Endometrium (tissue), 2 donors: ENCODE measurements at regions not wholly inside any gene's neighbourhood (a gene's known extent, or its start where the extent isn't known, plus 50 kb on each side); places are given as distances from the start of the nearest gene placed in this dataset.
"Not testable (repeated sequence)": the region's sequence is repeated elsewhere in the genome, so short reads cannot be mapped to it uniquely, and the experiment has no call there.

ENCODE experiments used
- FAIRE-seq: peaks from 2 replicates; lab custom pipeline; 2012; peaks lifted over from hg19 to GRCh38; lab: Jason Lieb, UNC
- donor health status: control.
- donor health status: control.

DNA sequence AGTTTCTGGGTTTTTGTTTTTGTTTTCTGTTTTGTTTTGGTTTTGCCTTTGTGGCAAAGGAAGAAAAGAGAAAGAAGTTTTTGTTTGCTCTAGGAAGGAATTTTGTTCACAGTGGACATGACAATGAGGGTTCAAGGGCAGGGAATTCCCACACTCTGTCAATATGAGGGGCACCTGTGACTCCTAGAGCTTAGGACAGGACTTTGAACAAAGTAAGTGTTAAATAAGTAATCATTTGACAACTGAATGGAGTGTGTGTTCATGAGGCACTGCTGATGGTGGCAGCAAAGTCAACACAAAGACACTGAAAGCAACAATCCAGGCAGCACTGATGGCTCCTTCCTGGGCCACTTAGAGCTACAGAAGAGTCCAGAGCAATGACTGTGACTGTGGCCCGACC lies 1381.1 kb upstream of the LRRTM3 start:
- no peak for FAIRE-seq

DNA sequence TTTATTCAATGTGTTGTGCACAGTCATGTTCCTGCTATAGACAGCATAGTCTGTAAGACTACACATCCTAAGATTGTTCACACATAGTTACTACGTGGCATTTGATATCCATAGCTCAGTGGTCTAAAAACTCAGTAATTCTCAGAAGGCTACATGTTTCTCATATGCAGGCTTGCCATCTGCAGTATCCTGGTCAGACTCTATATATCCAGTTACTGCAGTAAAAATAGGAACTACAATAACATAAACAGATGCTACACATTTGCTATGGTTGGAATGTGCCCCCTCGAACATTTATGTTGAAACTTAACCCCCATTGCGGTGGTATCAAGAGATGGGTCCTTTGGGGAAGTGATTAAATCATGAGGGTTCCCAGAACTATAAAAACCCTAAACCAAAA lies 1377.8 kb upstream of the LRRTM3 start:
- no peak for FAIRE-seq

DNA sequence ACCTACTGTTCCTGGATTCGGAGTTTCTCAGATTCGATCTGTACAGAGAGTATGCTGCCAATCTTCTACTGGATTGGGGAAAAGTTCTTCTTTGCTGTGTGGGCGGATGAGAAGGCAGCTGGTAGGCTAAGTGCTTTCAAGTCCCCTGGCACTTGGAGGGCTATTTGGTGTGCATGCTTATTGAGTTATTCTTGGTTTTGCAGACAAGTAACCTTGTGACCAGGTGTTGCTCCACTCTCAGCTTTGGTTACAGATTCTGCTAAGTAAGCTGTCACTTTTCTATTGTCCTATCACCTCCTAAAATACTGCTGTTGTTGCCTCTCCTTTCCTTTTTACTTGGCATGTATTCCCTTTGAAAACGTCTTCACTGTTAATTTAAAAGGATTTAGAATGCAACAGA lies 1375.1 kb upstream of the LRRTM3 start:
- FAIRE-seq = no peak

DNA sequence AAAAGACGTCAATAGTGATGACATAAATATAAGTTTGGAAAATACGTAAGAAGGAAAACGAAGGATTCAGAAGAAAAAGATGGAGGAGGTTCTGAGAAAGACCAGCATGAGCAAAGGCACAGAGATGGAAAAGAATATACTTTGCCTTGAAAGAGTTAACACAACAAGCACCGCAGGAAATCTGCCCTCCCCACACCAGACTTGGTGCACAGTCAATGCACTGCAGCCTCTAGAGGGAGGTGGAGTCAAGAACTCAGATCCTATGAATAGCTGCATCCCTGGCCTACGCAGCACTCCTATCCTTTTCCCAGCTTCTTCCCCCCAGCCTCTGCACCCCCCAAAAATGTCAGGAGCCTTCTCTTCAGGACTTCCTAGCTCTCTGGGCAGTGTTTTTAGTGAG lies 1370.6 kb upstream of the LRRTM3 start:
- no peak for FAIRE-seq

DNA sequence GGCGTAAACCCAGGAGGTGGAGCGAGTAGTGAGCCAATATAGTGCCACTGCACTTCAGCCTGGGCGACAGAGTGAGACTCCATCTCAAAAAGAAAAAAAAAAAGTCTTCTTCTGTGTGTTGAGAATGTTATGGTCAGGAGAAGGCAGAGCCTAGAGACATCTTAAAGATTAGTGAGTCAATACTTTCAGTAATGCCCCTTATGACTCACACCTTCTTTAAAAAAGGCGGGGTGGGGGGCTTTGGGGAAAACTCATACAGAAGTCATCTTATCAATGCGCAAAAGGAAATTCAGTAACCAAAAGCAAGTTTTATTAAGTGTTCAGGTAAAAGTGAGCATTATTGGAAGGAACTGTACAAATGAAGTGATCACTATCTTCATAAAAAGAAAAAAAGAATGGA lies 1369.8 kb upstream of the LRRTM3 start:
- no peak for FAIRE-seq

DNA sequence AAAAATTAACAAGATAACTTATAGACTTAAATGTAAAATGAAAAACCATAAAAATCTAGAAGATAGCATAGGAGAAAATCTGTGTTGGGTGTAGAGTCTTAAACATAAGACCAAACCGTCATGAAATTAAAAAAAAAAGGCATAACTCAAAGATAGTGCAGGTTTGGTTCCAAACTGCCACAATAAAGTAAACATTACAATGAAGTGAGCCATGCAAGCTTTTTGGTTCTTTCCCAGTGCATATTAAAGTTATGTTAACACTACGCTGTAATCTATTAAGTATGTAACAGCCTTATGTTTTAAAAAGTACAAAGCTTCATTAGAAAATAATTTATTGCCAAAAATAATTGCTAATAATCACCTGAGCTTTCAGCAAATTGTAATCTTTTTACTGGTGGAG lies 1366.5 kb upstream of the LRRTM3 start:
- no peak for FAIRE-seq

DNA sequence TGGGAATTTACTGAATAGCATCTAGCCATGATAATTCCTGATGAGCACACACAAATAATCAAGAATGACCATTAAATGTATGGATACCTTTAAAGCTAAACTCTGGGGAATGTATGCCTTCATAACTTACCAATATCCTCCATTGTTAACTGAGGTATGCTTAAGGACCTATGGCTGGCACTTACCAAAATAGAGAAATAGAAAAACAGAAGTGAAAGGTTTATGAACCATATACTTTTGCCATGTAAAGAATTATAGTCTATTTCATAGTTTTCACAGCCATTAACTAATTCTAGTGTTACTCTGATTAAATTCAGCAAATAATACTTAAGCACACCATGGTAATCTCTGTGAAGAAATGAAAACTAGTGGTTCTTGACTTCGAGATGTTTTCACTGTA lies 1360.6 kb upstream of the LRRTM3 start:
- FAIRE-seq = no peak

DNA sequence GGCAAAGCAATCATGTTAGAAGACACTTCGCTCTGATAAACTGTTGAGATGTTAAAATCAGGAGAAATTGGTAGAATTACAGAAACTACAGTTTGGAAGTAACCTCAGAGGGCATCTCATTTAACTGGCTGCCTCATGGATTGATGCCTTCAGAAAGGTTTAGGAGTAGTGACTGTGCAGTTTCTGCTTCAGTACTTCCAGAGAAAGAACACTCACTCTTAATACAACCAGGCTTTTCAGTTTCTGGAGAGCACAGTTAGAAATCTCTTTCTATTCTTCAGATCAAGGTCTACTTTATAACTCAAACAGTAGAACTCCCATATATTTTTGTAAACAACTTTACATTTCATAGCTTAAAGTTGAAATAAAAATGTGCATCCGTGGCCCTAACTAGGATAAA lies 1358.9 kb upstream of the LRRTM3 start:
- no peak for FAIRE-seq

DNA sequence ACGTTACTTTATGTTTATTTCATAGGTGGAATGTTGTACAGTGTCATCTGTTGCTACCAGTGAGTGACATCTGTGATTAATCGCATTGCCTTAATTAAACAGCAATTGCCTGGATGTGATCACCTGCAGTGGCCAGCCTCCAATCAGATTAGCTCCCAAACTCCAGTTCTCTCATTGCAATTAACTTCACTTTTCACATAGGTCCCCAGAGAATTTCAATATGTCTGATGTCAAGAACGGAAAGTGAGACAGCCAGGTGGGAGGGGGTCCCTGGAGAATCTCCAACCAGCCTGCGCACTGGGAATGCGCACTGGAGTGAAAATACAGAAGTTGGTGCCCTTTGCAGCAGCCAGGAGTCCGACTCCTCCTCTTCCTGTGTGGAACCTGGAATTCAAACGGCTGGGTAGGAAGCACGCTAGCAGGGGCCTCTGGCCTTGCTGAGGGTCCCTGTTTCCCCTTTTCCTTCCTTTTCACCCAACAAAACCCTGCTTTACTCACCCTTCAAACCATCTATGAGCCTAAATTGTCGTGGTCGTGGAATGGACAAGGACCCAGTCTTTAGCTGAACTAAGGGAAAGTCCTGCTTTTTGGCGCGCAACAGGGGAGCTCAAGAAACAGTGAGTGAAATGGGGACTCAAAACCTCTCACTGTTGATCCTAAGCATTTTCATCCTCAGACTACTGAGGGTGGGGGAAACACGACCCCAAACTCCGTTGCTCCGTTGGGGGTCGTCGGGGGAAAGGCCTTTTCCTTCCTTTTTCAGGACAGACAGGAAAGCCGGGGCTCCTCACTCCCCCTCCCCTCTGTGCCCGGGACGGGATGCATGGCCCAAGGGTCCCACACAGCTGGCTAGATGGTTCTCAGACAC lies 1355.5 kb upstream of the LRRTM3 start:
- FAIRE-seq = no peak

DNA sequence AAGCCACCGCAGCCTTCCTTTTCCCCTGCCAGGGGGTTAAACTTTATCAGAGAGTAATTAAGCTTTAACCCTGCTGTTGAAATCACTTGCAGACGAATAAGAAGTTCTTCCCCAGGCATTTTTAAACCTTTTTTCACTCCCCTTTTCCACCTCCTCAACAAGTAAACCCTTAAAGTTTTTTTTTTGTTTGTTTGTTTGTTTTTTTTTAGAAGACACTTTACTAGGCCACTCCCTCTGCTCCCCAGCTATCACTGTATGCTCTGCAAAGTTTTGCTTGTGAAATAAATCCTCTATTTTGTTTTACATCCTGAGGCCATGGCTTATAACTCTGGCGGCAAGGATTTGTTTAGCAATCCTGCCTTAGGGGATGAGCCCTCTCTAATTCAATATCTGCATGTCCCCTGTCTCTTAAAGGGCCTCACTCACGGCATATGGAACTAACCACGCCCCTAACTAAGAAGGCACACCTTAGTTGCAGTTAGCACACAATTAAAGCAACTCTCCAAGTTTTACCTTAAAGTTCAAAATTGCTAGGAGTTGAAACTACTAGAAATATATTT lies 1354.7 kb upstream of the LRRTM3 start:
- no peak for FAIRE-seq

DNA sequence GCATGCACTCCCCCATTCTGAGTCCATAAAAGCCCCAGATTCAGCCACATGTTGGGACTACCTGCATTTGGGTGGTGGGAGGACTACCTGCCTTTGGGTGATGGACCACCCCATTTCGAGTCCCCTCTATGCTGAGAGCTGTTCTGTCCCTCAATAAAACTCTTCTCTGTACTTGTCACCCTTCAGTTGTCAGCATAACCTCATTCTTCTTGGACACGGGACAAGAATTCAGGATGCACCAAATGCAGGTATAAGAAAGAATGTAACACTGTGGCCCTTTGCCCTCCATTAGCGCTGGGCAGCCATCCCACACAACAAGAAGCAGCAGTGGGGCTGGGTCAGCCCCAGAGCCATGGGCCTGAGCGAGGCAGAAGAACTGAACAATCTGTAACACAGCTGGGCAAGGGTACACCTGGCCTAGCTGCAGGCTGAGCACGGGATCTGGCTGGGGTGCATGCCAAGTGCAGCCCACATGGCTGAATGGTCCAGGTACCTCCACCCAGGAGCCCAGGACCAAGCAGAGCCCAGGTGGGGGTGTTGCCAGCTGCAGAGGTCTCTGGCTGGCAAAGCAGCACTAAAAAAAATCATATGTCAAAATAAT lies 1344.3 kb upstream of the LRRTM3 start:
- FAIRE-seq = no peak

DNA sequence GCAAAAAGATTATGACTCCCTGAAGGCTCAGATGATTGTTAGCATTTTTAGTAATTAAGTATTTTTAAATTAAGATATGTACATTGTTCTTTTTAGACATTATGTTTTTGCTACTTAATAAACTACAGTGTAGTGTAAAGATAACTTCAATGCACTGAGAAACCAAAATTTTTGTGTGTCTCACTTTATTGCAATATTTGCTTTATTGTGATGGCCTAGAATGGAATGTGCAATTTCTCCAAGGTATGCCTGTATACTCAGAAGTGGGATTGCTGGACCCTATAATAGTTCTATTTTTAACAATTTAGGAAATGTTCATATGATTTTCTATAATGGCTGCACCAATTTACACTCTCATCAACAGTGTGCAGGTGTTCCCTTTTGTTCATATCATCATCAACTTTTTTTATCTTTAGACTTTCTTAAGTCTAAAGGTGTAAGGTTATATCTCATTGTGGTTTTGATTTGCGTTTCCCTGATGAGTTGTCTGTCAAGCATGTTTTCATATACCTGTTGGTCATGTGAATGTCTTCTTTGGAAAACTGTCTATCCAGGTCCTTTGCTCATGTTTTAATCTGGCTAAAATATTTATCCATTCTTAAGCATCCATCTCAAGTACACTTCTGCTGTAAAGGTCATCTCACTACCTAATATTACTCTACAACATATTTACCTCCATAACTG lies 1323.5 kb upstream of the LRRTM3 start:
- no peak for FAIRE-seq

DNA sequence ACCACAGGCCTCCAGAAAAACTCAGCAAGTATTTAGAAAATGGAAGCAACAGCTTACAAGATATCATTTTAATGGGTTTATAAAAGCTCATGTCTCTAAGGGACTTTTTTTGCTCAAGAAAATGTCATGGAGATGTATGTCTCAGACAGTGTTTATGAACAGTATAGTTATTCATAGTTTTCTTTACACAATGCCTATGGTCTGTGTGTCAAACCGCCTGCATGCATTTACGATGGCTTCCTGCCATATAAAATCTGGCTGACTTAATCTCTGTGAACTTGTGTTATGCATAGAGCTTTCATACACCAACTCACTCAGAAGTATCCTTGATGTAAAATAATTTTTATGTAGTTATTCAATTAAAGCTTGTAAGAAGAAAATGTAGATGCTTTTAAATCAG lies 1314.2 kb upstream of the LRRTM3 start:
- no peak for FAIRE-seq

DNA sequence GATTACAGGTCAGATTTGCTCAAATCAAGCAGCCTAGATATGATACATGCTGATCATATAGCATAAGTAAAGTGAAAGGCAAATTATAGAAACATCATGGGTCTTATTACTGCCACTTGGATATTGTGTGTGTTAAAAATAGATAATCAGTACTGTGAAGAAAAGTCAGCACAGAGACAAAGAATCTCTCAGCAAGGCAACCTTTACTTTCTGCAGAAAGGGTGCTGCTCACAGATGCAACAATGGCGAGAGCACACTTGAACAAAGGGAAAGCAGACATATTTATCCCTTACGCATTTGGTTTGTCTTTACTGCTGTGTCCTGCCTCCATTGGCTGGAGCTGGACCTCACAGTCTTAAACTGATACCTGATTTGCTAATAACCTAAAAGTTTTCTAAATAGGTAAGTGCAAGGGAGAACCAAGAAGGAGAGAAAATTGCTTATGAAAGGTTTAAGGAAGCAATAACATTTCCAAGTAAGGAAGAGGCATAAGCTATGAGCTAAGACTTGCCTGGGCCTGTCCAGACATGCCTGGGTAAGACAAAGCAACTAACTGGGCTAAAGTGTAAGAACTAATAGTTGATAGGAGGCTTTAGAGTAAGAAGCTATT lies 1310.8 kb upstream of the LRRTM3 start:
- FAIRE-seq = no peak

DNA sequence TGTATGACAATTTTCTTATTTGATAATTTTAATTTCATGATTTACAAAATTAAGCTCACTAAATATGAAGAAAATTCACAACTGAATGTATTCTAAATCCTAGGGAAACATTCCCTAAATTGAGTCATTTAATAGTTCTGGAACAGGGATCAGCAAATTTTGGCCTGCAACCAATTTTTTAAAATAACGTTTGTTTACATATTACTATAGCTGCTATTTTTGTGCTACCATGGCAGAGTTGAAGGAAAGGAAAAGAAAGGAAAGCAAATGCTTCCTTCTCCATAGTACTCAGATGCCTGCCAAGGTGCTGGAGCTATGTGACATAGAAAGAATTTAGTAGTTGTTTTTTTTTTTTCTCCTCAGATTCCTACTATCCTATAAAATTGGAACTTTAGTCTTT lies 1307.7 kb upstream of the LRRTM3 start:
- FAIRE-seq = no peak

DNA sequence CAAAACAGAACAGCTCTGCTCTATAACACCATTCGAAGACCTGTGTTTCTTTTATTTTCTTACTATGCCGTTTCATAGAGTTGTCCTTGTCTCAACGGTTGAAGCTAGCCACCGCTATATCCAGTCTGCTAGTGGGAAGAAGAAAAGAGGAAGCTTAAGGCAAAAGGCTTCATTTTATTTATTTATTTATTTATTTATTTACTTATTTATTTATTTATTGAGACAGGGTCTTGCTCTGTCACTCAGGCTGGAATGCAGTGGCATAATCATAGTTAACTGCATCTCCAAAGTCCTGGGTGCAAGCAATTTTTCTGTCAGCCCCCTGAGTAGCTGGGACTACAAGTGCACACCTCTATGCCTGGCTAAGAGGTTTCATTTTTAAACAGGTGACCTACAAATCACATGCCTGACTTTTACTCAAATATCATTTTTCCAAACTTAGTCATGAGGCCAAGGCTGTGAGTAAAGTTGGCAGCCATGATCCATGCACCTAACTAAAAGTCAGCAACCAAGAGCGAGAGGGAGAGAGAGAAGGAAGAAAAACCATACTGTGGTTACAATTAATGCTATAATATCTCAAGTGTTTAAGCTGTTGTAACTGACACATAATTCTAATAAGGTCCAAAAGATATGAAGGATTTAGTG lies 1305.3 kb upstream of the LRRTM3 start:
- FAIRE-seq = no peak

DNA sequence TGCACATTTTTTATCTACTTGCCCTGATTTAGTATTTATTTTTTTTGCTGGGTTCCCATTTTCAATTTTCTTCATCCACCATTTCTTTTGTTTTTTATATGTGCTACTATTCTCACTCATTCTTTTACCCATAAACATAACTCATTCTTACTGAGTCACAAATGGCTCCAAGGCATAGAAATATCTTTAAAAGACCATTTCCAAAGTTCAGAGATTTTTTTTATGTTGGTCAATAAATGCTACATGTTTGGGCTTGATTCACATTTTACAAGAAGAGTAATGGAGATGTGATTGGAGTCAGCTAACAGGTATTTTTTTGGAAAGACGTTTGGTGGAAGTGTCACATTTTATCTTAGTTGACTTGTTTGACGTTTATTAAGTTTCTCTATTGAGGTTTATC lies 1303.2 kb upstream of the LRRTM3 start:
- no peak for FAIRE-seq

DNA sequence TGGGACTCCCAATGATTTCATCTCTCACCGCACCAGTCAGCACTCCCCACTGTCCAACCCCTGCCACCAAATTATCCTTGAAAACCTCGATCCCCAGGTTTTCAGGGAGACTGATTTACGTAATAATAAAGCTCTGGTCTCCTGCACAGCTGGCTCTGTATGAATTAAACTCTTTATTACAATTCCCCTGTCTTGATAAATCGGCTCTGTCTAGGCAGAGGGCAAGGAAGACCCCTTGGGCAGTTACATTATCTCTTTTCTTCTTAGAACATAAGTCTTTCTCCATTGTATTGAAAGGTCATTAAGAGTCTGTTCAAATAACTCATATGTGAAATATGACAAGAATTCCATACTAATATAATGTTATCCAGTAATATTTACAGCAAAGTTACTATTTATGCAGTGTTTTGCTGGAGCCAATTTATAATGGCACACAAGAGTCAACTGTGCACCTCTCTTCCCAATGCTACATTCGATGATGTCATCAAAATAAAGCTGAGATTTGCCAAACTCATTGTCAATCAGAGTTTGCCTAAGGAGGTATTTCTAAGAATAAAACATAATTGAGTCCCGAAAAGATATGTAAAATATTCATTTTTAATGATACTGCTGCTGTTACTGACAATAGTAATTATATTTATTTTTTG lies 1297.2 kb upstream of the LRRTM3 start:
- FAIRE-seq = no peak

DNA sequence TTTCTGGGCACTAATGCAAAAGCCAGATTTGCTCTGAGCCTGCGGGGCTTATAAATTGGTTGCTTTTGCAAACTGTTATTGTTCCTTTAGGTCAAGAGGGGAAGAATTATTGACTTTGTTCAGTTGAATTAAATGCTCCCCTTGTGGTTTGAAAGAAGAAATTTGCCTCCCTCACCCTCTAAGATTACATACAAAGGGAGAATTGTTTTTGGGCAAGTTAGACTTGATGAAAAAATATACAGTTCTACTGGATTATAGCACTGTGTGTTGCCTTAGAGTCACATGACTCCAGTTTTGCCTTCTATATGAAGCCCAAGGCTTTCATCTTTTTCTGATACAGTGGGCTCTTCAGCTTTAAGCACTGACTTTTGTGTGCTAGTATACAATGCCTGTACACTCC lies 1265.8 kb upstream of the LRRTM3 start:
- no peak for FAIRE-seq

DNA sequence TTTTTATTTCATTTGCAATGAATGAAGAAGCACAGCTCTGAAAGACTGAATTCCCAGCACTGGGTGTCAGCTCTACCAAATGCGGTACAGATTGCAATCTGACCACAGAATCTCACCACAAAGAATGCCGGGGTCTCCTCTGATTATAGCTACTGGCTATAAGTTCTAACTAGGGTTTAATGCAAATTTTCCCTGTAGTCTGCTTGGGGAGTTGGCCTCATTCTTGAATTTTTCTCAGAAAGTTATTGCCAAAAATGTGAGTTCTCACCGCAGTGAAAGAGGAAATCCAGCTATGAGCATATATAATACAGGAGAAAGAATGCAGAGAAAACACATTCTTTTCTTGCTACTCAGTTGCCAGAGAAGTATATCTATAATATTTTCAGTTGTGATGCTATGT lies 1255.7 kb upstream of the LRRTM3 start:
- no peak for FAIRE-seq

DNA sequence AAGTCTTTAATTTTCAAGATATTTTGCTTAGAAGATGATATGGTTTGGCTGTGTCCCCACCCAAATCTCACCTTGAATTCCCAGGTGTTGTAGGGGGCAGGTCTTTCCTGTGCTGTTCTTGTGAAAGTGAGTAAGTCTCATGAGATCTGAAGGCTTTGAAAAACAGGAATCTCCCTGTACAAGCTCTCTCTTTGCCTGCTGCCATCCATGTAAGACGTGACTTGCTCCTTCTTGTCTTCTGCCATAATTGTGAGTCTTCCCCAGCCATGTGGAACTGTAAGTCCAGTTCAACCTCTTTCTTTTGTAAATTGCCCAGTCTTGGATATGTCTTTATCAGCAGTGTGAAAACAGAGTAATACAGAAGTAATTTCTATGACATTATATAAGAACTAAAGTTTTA lies 1255.2 kb upstream of the LRRTM3 start:
- FAIRE-seq = not testable (repeated sequence)

DNA sequence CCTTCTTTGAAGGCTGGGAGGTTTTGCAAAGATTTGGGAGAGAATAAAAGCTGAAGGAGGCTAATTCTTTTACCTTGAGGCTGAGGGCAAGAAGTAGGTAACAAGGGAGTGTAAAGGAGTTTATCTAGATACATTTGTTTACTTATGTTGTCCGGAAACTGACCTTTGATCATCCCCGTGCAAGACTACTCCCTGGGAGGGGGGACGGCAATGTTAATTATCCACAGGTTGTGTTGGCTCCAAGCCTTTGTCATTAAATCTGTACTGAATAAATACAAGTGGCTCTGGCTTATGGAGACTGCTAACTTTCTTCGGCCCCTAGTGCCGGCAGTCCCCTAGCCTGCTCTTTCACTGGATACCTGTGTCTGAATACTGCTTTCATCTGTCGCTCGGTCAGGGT lies 1250.6 kb upstream of the LRRTM3 start:
- no peak for FAIRE-seq
